GM18907 (cell line): ENCODE measurements at regions not wholly inside any gene's neighbourhood (a gene's known extent, or its start where the extent isn't known, plus 50 kb on each side); places are given as distances from the start of the nearest gene placed in this dataset.

Source experiments
- ATAC-seq: cut with Tn5 transposase; IDR thresholded peaks from one replicate; pipeline ENCODE4 v1.9.1; 2021; ENCODE audit warnings: mild to moderate bottlenecking, moderate library complexity; ENCODE audit not compliant: unreplicated experiment

GRCh38 chr22:48950151-48950915 lies 877.3 kb downstream of the BRD1 start:
- no peak for ATAC-seq

GRCh38 chr22:48949375-48950149 lies 878.1 kb downstream of the BRD1 start:
- no peak for ATAC-seq

DNA sequence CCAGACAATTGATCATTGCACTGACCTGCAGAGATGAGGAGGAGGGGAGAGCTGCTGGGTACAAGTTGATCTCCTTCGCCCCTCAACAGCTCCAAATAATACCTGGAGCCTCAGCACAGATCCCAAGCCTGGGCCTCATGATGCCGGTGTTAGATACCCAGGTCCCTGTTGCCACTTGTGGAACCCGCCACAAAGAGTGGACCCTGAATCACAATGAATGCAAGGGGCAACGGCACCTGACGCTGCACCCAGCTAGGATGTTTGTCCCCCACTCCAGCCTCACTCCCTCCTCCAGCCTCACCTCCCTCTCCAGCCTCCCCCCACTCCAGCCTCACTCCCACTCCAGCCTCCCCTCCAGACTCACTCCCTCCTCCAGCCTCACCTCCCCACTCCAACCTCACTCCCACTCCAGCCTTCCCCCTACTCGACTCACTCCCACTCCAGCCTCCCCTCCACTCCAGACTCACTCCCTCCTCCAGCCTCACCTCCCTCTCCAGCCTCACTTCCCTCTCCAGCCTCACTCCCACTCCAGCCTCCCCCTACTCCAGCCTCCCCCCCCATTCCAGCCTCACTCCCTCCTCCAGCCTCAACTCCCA lies 879.0 kb downstream of the BRD1 start:
- no peak for ATAC-seq

GRCh38 chr22:48947636-48948035 lies 880.0 kb downstream of the BRD1 start:
- no peak for ATAC-seq

DNA sequence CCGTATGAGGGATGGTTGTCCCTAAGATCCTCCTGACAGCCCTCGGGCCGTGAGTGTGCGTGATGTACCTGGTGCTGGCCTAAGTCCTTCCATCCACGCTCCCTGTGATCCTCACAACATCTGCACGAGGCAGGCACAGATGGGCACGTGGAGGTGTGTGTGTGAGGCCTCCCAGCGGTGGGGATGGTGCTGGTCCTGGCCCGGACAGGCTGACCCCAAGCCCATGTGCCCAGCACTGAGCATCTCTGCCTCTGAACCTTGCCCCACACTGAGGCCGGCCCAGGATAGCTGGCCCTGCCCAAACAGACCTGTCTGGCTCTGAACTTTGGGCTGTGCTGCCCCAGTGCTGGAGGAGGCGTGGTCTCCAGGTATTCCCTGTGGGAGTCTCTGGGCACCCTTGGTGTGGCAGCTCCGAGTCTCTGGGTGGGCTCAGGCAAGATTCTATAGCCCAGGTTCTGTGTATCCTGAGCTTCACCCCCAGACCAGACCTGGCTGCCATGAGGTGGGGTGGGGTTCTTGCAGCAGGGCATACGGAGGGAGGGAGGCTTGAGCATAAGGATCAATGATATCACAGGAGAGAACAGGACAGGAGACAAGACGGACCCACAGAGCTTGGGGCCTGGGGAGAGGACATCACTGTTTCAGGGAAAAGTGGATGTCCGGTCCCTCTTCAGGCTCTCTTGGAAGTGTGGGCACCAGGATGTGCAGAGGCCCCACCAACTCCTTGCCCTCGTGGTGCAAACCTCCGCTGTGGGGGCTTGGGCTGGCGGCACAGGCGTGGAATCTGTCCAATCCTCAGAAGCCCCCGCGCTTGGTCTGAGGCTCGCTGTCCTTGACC lies 881.8 kb downstream of the BRD1 start:
- ATAC-seq = no peak

- ATAC-seq = no peak
Measured at GRCh38 chr22:48944751-48945620, 882.7 kb downstream of the BRD1 start.

- ATAC-seq = no peak
Measured at GRCh38 chr22:48944433-48944750, 883.3 kb downstream of the BRD1 start.

- ATAC-seq = no peak
Measured at GRCh38 chr22:48943567-48944432, 883.9 kb downstream of the BRD1 start.

GRCh38 chr22:48942698-48943566 lies 884.7 kb downstream of the BRD1 start:
- ATAC-seq = no peak

DNA sequence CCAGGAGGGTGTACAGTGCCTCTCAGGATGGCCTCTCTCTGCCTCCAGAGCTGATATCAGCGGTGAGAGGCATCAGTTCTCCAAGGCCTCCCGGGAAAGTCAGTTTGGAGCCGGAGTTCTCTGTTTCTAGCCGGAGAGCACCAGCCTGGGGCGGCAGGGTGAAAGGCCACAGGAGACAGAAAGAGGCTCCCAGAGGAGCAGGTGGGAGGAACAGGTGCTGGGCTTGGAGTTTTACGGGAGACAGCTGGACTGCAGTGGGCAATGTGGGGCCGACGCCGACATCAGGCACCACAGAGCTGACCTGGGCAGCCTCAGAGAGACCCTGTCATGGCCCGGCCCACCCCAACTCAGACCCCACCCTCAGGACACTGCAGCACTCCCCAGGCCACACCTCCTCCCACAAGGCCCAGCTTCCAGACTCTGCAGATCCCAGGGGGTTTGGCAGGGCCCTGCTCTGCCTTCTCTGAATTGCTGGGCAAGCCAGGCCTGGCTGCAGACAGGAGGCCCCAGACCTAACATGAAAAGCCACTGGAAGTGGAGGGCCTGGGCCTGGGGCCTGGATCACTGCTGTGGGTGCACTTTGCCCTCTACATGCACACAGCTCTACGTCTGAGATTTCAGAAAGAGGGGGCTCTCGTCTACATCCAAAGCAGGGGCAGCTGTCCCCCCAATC lies 885.6 kb downstream of the BRD1 start:
- no peak for ATAC-seq

DNA sequence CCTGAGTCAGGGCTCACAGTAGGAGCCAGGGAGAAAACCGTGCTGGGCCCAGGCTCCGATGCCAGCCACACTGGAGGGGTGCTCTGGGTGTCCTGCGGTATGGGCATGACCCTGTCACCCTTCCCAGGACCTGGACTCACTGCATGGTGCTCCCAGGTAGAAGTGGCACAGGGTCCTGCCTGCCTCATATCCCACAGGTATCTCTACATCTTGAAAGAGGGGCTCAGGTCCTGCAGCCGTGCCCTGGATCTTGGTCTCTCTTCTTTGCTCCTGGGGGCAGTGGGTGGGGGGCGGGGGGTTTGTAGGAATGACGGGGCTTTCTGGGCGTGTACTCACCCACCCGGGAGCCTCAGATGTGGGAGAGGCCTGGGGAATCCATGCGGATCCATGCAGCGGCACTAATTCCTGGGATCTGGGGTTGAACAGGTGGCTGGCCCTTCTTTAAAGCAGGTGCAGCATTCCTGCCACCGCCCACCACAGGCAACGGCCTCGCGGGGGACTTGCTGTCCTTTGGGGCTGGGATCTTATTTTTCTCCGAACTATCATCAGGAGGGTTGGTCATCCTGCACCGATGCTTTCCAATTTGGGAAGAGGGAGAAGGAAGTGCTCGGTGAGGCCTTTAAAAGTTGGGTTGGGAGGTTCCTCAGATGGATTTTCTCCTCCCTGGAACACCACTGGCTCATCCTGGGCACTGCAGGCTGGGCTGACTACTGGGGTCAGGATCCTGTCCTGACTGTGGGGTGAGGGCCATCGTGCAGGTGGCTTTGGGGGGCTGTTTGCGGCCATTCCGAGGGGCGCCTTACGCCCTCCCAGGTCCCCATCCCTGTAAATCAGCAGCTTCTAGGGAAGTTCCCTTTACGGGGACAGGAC lies 886.4 kb downstream of the BRD1 start:
- ATAC-seq = no peak

DNA sequence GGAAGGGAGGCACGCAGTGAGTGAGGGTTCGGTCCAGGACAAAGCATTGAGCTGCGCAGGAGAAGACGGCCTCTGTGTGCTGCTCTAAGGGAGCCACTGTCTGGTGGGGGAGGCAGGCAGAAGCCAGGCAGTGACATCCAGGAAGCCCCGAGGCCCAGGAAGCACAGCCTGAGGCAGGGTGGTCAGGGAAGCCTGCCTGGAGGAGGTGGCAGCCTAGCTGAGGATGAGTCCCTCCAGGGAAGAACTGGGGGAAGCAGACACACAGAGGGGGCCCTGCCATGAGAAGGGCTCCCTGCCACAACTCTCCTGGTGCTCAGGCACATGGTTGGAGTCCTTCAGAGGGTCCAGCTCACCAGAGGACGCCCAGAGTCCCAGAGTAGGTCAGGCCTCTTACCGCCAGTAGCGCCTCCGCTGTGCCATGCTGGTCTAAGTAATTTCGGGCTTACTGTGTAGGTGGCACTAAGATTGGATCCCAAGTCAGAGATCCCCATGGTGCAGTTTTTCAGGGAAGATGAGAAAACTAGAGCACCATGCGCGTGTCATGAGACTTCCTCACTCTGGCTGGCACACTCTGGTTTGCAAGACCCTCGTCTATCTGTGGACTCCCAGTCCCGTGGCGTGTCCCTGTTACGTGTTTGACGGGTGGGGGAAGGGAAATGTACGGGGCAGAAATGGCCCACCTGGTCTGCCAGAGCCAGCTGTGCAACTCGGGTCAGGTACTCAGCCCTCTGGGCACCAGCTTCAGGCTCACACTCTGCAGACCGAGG lies 887.2 kb downstream of the BRD1 start:
- no peak for ATAC-seq

DNA sequence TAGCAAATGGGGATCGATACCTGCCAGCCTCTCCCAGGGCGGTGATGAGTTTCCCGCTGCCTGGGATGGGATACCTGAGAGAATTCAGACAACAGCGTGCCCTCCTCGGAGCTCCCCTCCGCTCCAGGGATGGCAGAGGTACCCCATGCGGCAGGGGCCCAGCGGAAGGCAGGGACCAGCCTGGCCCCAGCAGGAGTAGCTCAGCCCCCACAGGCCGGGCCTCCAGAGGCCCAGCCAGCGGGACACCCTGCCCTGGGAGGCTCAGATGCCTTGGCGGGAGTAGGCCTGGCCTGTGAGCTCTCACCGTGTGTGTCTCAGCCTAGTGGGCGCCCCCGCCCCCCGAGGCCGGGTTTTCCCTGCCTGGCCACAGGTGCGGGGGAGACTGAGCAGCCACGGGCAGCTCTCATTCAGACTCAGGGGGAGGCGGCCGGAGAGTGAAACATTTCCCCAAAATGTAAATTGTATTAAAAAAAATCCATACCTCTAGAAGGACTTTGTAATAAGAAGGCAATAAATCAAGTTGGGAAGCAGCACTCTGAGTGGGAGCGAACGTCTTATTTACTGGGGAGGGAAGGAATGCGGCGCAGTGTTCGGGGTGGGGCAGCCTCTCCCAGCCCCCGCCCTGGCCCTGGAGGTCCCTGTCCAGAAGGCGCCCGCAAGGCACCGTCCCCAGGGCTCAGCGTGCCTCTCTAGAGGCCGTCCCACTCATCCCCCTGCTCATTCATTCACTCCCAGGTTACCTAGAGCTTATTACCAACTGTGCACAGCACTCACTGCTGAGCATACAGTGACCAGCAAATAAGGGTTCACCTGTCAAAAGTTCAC lies 888.0 kb downstream of the BRD1 start:
- ATAC-seq = no peak

GRCh38 chr22:48938741-48939140 lies 888.9 kb downstream of the BRD1 start:
- ATAC-seq = no peak

- no peak for ATAC-seq
Measured at GRCh38 chr22:48937032-48937639, 890.5 kb downstream of the BRD1 start.
